OCI-LY1 (cell line): ENCODE measurements at regions not wholly inside any gene's neighbourhood (a gene's known extent, or its start where the extent isn't known, plus 50 kb on each side); places are given as distances from the start of the nearest gene placed in this dataset.
A peak's percentile ranks its signal among the peaks of the same experiment; 100 is the strongest.

Experiments
- H2AFZ ChIP-seq: fragments of 200-600 bp; sonication (generic), shearing (Covaris generic); 2 replicates; pipeline ENCODE4 v1.6.0; 2014; ENCODE audit warnings: antibody characterized with exemption, mild to moderate bottlenecking, low read length
- H3F3A ChIP-seq: fragments of 200-600 bp; sonication (generic), shearing (Covaris generic); 2 replicates; pipeline ENCODE4 v1.6.0; 2014; ENCODE audit warnings: mild to moderate bottlenecking, antibody characterized with exemption, low read length, moderate library complexity; ENCODE audit not compliant: insufficient read depth
- H3K27ac ChIP-seq: fragments of 200-600 bp; sonication (generic); 2 replicates; pipeline ENCODE4 v1.5.1; 2014; ENCODE audit warnings: low read length, mixed run types, mild to moderate bottlenecking, low read depth; ENCODE audit not compliant: poor library complexity, severe bottlenecking
- H3K27me3 ChIP-seq: fragments of 200-600 bp; sonication (generic); 2 replicates; pipeline ENCODE4 v1.6.0; 2014; ENCODE audit warnings: antibody characterized with exemption, mild to moderate bottlenecking, low read length, moderate library complexity; ENCODE audit not compliant: insufficient read depth
- H3K36me3 ChIP-seq: fragments of 200-600 bp; sonication (generic); 2 replicates; pipeline ENCODE4 v1.6.1; 2014; ENCODE audit warnings: mild to moderate bottlenecking, antibody characterized with exemption, low read length, moderate library complexity, mixed read lengths; ENCODE audit not compliant: insufficient read depth
- H3K4me1 ChIP-seq: fragments of 200-600 bp; sonication (generic); 2 replicates; pipeline ENCODE4 v1.5.1; 2014; ENCODE audit warnings: mild to moderate bottlenecking, low read length, moderate library complexity; ENCODE audit not compliant: insufficient read depth, severe bottlenecking
- H3K4me2 ChIP-seq: fragments of 200-600 bp; sonication (generic), shearing (Covaris generic); 2 replicates; pipeline ENCODE4 v1.6.1; 2014; ENCODE audit warnings: low read length
- H3K4me3 ChIP-seq: fragments of 200-600 bp; sonication (generic); 2 replicates; pipeline ENCODE4 v1.5.1; 2014; ENCODE audit warnings: low read length, low read depth, mild to moderate bottlenecking, mixed read lengths; ENCODE audit not compliant: poor library complexity, severe bottlenecking
- H3K79me2 ChIP-seq: fragments of 200-600 bp; shearing (Covaris generic); 2 replicates; pipeline ENCODE4 v1.6.1; 2016; ENCODE audit warnings: mixed run types, low read length, mixed read lengths; ENCODE audit not compliant: insufficient read depth
- H3K9ac ChIP-seq: fragments of 200-600 bp; sonication (generic), shearing (Covaris generic); 2 replicates; pipeline ENCODE4 v1.6.1; 2014; ENCODE audit warnings: mild to moderate bottlenecking, low read length, mixed read lengths
- H3K9me2 ChIP-seq: fragments of 200-600 bp; sonication (generic), shearing (Covaris generic); 2 replicates; pipeline ENCODE4 v1.6.1; 2014; ENCODE audit warnings: low read depth, mild to moderate bottlenecking, low read length, mixed read lengths
- H3K9me3 ChIP-seq: fragments of 200-600 bp; shearing (Covaris generic); 2 replicates; pipeline ENCODE4 v1.6.1; 2014; ENCODE audit warnings: low read length, mixed read lengths
- H4K20me1 ChIP-seq: fragments of 200-600 bp; sonication (generic), shearing (Covaris generic); 2 replicates; pipeline ENCODE4 v1.6.0; 2016; ENCODE audit warnings: mild to moderate bottlenecking, low read length; ENCODE audit not compliant: insufficient read depth
- EZH2 ChIP-seq: fragments of 200-600 bp; sonication (generic), shearing (Covaris generic); IDR thresholded peaks from 2 replicates; pipeline ENCODE4 v1.8.0; 2017; ENCODE audit warnings: borderline replicate concordance, mixed run types, mild to moderate bottlenecking, antibody characterized with exemption, low read length, moderate library complexity, mixed read lengths
- TF ChIP-seq, protein P1 (sequence below): fragments of 200-600 bp; sonication (generic), shearing (Covaris generic); IDR thresholded peaks from 2 replicates; pipeline ENCODE4 v1.5.1; 2017; ENCODE audit warnings: mild to moderate bottlenecking, antibody characterized with exemption, low read length, moderate library complexity, mixed read lengths

DNA sequence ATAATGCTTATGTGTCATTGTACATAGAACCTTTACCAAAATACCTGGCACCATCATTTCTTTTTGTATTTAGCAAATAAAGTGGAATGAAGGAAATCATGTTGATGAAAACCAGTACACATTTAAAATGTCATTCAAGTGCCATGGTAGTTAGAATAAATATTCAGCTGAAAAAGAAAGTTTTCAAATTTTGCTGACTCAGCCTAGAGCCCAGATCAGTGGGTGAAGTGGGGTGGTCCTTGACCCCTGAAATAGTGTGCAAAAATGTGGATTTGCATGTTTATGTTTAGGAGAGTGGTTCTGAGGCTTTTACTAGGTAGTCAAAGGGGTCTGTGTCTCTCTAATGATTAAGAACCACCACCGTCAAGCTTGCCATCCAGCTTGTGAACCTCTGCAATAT is 418.7 kb downstream of the ETNK1 start:
- Histone ChIP-seq H3K4me1 (no peaks in the 10 kb centered on the region), H3K36me3 (no peaks in the 10 kb centered on the region), H3F3A (no peaks in the 10 kb centered on the region), H3K4me2 (no peak overlapping the region), H3K27ac (no peak overlapping the region), H4K20me1 (no peaks in the 10 kb centered on the region), H3K79me2 (no peaks in the 10 kb centered on the region), H3K9me2 (no peaks in the 10 kb centered on the region), H3K27me3 (no peaks in the 10 kb centered on the region), H3K9ac (no peak overlapping the region), H3K4me3 (no peak overlapping the region), H2AFZ (no peak overlapping the region), H3K9me3 (no peaks in the 10 kb centered on the region)
- TF ChIP-seq, protein P1, sequence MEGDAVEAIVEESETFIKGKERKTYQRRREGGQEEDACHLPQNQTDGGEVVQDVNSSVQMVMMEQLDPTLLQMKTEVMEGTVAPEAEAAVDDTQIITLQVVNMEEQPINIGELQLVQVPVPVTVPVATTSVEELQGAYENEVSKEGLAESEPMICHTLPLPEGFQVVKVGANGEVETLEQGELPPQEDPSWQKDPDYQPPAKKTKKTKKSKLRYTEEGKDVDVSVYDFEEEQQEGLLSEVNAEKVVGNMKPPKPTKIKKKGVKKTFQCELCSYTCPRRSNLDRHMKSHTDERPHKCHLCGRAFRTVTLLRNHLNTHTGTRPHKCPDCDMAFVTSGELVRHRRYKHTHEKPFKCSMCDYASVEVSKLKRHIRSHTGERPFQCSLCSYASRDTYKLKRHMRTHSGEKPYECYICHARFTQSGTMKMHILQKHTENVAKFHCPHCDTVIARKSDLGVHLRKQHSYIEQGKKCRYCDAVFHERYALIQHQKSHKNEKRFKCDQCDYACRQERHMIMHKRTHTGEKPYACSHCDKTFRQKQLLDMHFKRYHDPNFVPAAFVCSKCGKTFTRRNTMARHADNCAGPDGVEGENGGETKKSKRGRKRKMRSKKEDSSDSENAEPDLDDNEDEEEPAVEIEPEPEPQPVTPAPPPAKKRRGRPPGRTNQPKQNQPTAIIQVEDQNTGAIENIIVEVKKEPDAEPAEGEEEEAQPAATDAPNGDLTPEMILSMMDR: no peak
- no peak for TF ChIP-seq EZH2

DNA sequence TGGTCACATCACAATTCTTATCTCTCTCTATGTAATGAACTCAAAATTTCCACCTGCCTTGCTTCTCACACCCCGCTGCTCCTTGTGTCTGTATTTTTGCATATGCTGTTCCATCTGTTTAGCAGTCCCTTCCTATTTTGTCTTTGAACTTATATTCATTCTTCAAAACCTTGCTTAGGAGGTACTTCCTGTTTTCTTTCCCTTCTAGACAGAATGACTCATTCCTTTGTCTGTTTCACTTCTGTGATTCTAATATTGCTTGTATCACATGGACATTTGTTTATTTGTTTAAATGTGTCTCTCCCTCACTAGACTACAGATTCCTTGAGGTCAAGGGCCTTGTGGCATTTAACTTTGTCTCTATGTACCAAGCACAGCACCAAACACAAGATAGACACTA is 424.2 kb downstream of the ETNK1 start:
- Histone ChIP-seq H4K20me1 (no peaks in the 10 kb centered on the region), H3F3A (no peaks in the 10 kb centered on the region), H3K27ac (no peak overlapping the region), H3K36me3 (no peaks in the 10 kb centered on the region), H3K79me2 (no peaks in the 10 kb centered on the region), H3K4me1 (no peaks in the 10 kb centered on the region), H3K9me2 (no peaks in the 10 kb centered on the region), H3K4me2 (no peak overlapping the region), H3K9me3 (no peaks in the 10 kb centered on the region), H3K27me3 (no peaks in the 10 kb centered on the region), H3K4me3 (no peak overlapping the region), H3K9ac (no peak overlapping the region), H2AFZ (no peak overlapping the region)
- no peak for TF ChIP-seq EZH2
- TF ChIP-seq, protein P1: no peak

DNA sequence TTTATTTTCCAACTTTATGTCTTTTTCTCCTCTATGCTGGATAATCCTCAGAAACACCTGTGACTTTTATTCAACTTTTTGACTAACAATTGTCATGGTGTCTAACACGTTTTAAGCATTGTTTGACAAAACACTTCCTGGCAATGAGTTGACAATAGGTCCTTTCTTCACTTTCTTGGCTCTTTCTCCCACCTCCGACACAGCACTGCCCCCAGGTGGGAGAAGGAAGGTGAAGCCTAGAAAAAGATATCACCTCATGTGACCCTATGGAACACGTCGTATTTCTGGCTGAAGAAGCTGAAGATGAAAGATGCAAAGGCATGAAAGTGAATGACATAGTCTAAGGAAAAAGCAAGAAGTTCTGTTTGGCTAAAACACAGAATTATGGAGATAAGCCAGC is 430.0 kb downstream of the ETNK1 start:
- H3K36me3 ChIP-seq: no peaks in the 10 kb centered on the region
- H3K27ac ChIP-seq: no peak overlapping the region
- no peaks in the 10 kb centered on the region for H3K79me2 ChIP-seq
- H4K20me1 ChIP-seq: no peaks in the 10 kb centered on the region
- no peaks in the 10 kb centered on the region for H3F3A ChIP-seq
- H3K9me2 ChIP-seq: no peaks in the 10 kb centered on the region
- H3K4me3 ChIP-seq: no peak overlapping the region
- H3K9me3 ChIP-seq: no peaks in the 10 kb centered on the region
- TF ChIP-seq, protein P1: peak; percentile 54
- no peak for TF ChIP-seq EZH2
- H3K4me1 ChIP-seq: no peaks in the 10 kb centered on the region
- H2AFZ ChIP-seq: no peak overlapping the region
- H3K27me3 ChIP-seq: no peaks in the 10 kb centered on the region
- no peak overlapping the region for H3K4me2 ChIP-seq
- H3K9ac ChIP-seq: no peak overlapping the region
